ENCODE measurements at regions not wholly inside any gene's neighbourhood (a gene's known extent, or its start where the extent isn't known, plus 50 kb on each side); places are given as distances from the start of the nearest gene placed in this dataset.

GRCh38 chr1:10945991-10946509, 66.4 kb upstream of the TARDBP start:
- TF ChIP-seq CTCF (IDR thresholded peaks at IDR 0.05; ENCODE audit: borderline replicate concordance, extremely low read depth, low read length, poor library complexity, severe bottlenecking) (no peak), EZH2 (IDR thresholded peaks at IDR 0.05; ENCODE audit: borderline replicate concordance, low read depth, low read length, severe bottlenecking) (no peak)

Measured in DND-41 (cell line).